PFSK-1 (cell line): ENCODE measurements at regions not wholly inside any gene's neighbourhood (a gene's known extent, or its start where the extent isn't known, plus 50 kb on each side); places are given as distances from the start of the nearest gene placed in this dataset.

Source experiments
- FOXP2 ChIP-seq: optimal IDR thresholded peaks from 2 replicates; pipeline ENCODE3; 2011; ENCODE audit warnings: borderline replicate concordance, control low read depth, inconsistent platforms; ENCODE audit not compliant: insufficient read depth; ENCODE audit errors: extremely low read length, extremely low read depth
- POLR2AphosphoS5 ChIP-seq: IDR thresholded peaks from 2 replicates; pipeline ENCODE4 v1.6.1; 2012; ENCODE audit warnings: low read depth, mild to moderate bottlenecking, control low read depth, low read length, moderate library complexity
- REST ChIP-seq, 2 experiments: IDR thresholded peaks; 2 replicates each; pipeline versions ENCODE4 v1.6.1 to v1.8.0; 2011 to 2012; ENCODE audit warnings: low read depth in 2 of 2, low read length in 2 of 2, control low read depth in 1 of 2, inconsistent platforms in 1 of 2, mild to moderate bottlenecking in 1 of 2, moderate library complexity in 1 of 2; ENCODE audit not compliant: insufficient read depth in 1 of 2
- SIN3A ChIP-seq: IDR thresholded peaks from 2 replicates; pipeline ENCODE4 v1.6.1; 2012; ENCODE audit warnings: mild to moderate bottlenecking, low read length, moderate library complexity, borderline replicate concordance; ENCODE audit not compliant: insufficient read depth
- TAF1 ChIP-seq: IDR thresholded peaks from 2 replicates; pipeline ENCODE4 v1.6.1; 2012; ENCODE audit warnings: low read length, control low read depth, borderline replicate concordance; ENCODE audit not compliant: insufficient read depth

DNA sequence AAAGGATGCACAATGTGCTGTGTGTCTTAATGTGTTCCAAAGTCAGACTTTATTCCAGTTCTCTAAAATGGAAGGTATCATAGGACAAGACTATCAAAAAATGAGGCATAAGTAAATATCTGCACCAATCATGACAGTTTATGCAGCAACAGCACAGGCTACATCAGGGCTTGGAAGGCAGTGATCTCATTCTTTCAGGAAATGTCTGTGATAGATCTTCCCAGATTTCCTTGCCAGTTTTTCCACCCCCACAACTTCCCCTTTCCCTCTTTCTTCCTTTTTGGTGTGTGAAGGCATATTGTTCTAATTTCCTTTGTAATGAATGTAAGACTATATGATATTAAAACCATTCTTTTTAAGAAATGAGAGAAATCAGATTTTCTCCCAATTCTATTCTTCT is 326.7 kb downstream of the ATP23 start:
- TF ChIP-seq SIN3A = no peak
- no peak for TF ChIP-seq REST (IDR thresholded peaks at IDR 0.05; ENCODE audit: insufficient read depth in 1 of 2, low read depth in 2 of 2, low read length in 2 of 2)
- TF ChIP-seq FOXP2 = no peak
- TF ChIP-seq POLR2AphosphoS5 = no peak

GRCh38 chr12:58269476-58269875 is 328.1 kb downstream of the ATP23 start:
- TF ChIP-seq POLR2AphosphoS5 (no peak), SIN3A (no peak), REST (IDR thresholded peaks at IDR 0.05; ENCODE audit: insufficient read depth in 1 of 2, low read depth in 2 of 2, low read length in 2 of 2) (no peak), TAF1 (no peak), FOXP2 (no peak)

GRCh38 chr12:58270966-58271705 is 329.8 kb downstream of the ATP23 start:
- TF ChIP-seq TAF1 (no peak), POLR2AphosphoS5 (no peak), REST (IDR thresholded peaks at IDR 0.05; ENCODE audit: insufficient read depth in 1 of 2, low read depth in 2 of 2, low read length in 2 of 2) (no peak), FOXP2 (no peak), SIN3A (no peak)

DNA sequence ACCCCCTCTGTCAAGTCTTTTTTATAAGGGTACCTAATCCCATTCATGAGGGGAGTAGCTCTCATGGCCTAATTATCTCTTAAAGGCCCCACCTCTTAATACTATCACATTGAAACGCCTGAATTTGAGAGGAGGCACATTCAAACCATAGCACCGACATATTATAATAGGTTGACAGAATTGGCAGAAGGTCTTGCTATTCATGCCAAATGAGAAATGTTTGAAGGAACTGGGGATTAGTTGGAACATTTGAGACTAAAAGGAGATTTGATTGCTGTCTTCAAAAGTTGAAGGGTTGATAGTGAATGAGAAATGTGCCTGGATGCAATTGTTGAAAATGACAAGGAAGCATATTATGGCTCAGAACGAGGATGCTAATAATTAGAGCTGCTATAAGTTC is 331.1 kb downstream of the ATP23 start:
- TF ChIP-seq REST (IDR thresholded peaks at IDR 0.05; ENCODE audit: insufficient read depth in 1 of 2, low read depth in 2 of 2, low read length in 2 of 2) = no peak
- TF ChIP-seq TAF1 = no peak
- no peak for TF ChIP-seq POLR2AphosphoS5
- TF ChIP-seq FOXP2 = no peak
- no peak for TF ChIP-seq SIN3A

- no peak for TF ChIP-seq FOXP2
- TF ChIP-seq REST (IDR thresholded peaks at IDR 0.05; ENCODE audit: insufficient read depth in 1 of 2, low read depth in 2 of 2, low read length in 2 of 2) = no peak
- no peak for TF ChIP-seq SIN3A
- no peak for TF ChIP-seq POLR2AphosphoS5
- TF ChIP-seq TAF1 = no peak
Measured at GRCh38 chr12:58277231-58277630, 335.9 kb downstream of the ATP23 start.
